Hepatocyte (in vitro differentiated cells): ENCODE measurements at regions not wholly inside any gene's neighbourhood (a gene's known extent, or its start where the extent isn't known, plus 50 kb on each side); places are given as distances from the start of the nearest gene placed in this dataset.

Experiments
- CTCF ChIP-seq: fragments of 200-600 bp; sonication (generic); IDR thresholded peaks from 2 replicates; pipeline ENCODE4 v1.5.1; 2016; ENCODE audit warnings: antibody characterized with exemption, mild to moderate bottlenecking; ENCODE audit not compliant: poor library complexity
- EZH2 ChIP-seq: fragments of 200-600 bp; sonication (generic); IDR thresholded peaks from 2 replicates; pipeline ENCODE4 v1.6.1; 2016; ENCODE audit warnings: antibody characterized with exemption, mild to moderate bottlenecking, borderline replicate concordance
- EZH2phosphoT487 ChIP-seq: fragments of 200-600 bp; sonication (generic); IDR thresholded peaks from one replicate; pipeline ENCODE4 v1.6.1; 2018; ENCODE audit warnings: antibody characterized with exemption, mild to moderate bottlenecking, low read depth, moderate library complexity; ENCODE audit not compliant: unreplicated experiment, severe bottlenecking

- TF ChIP-seq CTCF (no peak), EZH2 (no peak), EZH2phosphoT487 (no peak)
These were observed 105.7 kb upstream of the PPP2R5A start for GRCh38 chr1:212179394-212180076.
